ENCODE measurements at regions not wholly inside any gene's neighbourhood (a gene's known extent, or its start where the extent isn't known, plus 50 kb on each side); places are given as distances from the start of the nearest gene placed in this dataset.

DNA sequence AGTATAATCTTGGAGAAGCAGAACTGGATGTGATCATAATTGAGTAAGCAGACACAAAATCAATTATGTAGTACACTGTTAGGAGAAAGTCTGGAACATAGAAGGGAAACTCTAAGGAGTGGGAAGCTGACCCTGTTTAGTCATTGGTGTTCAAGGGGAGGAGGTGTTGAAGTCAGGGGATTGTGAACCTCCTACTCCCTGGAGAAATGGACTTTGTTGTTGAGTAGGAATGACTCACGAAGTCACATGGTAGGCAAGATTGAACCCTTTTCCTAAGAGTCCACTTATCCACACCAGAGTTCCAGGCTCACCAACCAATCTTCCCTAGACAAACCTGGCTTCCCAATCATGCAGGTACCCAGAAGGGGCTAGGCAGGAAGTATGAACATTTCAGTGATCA lies 81.0 kb upstream of the BCL11A start:
- TF ChIP-seq, protein P1, sequence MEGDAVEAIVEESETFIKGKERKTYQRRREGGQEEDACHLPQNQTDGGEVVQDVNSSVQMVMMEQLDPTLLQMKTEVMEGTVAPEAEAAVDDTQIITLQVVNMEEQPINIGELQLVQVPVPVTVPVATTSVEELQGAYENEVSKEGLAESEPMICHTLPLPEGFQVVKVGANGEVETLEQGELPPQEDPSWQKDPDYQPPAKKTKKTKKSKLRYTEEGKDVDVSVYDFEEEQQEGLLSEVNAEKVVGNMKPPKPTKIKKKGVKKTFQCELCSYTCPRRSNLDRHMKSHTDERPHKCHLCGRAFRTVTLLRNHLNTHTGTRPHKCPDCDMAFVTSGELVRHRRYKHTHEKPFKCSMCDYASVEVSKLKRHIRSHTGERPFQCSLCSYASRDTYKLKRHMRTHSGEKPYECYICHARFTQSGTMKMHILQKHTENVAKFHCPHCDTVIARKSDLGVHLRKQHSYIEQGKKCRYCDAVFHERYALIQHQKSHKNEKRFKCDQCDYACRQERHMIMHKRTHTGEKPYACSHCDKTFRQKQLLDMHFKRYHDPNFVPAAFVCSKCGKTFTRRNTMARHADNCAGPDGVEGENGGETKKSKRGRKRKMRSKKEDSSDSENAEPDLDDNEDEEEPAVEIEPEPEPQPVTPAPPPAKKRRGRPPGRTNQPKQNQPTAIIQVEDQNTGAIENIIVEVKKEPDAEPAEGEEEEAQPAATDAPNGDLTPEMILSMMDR (IDR thresholded peaks at IDR 0.05), result no peak
- no peak for TF ChIP-seq POLR2A (IDR thresholded peaks at IDR 0.05)

Measured in lower leg skin (tissue), 3 donors.